Effector CD8-positive, alpha-beta T cell (primary cell): ENCODE measurements at regions not wholly inside any gene's neighbourhood (a gene's known extent, or its start where the extent isn't known, plus 50 kb on each side); places are given as distances from the start of the nearest gene placed in this dataset.
"Not testable (repeated sequence)": the region's sequence is repeated elsewhere in the genome, so short reads cannot be mapped to it uniquely, and the experiment has no call there.

Source experiments
- DNase-seq: peaks from one replicate; lab custom pipeline; 2025; lab: John Stamatoyannopoulos, UW

- DNase-seq: no peak
These were observed 52.0 kb upstream of the LRIG1 start for GRCh38 chr3:66552846-66553245.

DNA sequence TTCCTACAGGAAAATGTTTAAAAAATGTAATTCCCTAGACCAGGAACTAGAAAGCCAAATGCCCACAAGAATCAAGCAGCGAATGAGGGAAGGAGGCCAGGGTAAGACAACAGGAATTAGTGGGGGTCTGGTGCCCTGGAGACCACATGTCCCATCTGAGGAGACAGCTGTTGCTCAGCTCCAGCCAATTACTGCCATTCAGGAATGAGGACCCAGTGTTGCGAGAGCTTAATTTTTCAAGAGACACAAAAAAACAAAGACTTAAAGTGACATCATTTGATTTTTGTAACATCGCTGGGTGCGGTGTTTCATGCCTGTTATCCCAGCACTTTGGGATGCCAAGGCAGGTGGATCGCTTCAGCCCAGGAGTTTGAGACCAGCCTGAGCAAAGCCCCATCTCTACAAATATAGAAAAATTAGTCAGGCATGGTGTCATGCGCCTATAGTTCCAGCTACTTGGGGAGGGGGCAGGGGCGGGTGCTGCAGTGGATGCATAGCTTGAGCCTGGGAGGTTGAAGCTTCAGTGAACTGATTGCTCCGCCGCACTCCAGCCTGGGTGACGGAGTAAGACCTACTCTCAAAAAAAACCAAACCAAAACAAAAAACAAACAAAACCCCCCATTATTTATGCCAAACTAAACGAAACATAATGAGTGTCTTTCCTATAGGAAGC, 52.8 kb upstream of the LRIG1 start:
- no peak for DNase-seq

GRCh38 chr3:66554178-66554577, 53.4 kb upstream of the LRIG1 start:
- DNase-seq: no peak

DNA sequence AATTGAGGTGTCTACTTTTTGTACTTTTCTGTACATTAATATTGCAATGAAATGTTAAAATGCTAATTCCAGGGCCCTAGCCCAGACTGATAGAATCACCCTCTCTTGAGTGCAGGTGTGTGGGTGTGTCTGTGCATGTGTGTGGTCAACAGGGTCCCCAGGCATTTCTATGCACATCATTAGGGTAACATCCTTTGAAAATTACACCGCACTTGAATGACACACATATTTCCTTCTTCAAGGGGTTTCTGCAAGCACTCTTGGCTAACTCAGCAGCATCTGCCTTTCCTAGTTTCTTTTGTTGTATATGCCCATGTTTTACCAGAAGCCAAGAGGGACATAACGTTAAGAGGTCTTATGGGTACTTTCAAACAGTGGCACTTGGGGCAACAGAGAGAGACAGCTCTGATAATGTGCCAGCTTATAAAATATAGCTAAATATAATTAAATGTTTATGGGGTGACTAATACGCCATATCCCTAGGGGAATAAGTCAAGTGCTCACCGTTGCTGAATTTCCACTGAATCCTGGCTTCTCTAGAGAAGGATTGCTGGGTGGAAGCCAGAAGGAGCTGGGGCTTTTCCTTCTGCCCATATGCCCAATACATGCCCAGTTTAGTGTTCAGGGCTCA, 54.5 kb upstream of the LRIG1 start:
- no peak for DNase-seq

DNA sequence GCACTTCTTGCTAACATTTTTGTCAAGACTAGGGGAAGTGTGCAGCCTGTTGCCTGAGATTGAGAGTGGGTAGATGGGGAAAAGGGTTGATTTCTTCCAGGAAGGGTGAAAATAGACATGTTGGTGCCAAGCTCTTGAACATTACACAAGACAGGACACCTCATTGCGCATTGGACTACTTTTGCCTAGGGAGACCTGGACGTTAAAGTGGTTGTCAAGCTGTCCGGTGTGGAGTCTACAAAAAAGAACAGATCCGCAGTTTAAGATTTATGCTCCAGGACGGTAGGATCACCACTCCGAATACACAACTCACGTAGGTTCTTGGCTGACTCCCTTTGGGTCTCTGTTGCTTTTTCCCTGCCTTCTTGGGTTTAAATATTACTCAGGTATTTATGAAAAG, 56.3 kb upstream of the LRIG1 start:
- DNase-seq: no peak

GRCh38 chr3:66559924-66560323, 59.1 kb upstream of the LRIG1 start:
- DNase-seq: not testable (repeated sequence)

DNA sequence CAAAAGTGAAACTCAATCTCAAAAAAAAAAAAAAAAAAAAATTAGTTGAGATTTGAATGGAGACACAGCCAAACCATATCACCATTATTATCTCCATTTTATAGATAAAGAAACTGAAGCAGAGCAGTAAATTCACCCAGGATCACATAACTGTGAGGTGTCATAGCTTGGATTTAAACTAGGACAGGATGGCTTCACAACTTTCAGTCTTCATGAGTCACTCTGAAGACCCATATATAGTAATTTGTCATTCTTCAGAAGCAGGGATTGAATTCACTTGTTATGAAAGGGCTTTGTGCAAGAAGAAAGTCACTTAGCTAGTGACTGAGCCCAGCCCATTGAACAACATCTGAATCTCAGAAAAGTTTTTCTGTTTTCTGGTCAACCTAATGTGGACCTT, 60.5 kb upstream of the LRIG1 start:
- no peak for DNase-seq

GRCh38 chr3:66565301-66565700, 64.5 kb upstream of the LRIG1 start:
- DNase-seq: no peak

DNA sequence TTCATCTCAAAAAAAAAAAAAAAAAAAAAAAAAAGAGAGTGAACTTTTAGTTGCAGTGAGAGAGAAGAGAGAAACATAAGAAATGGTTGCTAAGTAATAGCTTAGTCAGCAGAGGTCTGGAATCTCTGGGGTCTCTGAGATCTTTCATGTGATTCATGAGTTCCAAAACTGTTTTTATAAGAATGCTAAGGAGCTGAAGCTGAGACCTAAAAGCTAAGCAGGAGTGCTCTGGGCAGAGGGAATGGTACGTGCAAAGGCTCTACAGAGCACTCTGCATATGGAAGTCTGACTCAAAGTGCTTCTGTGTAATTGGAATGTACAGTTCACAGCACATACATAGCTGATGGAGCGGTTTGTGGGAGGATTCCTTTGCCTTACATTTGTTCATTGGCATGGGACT, 66.3 kb upstream of the LRIG1 start:
- DNase-seq: no peak

- no peak for DNase-seq
These were observed 71.4 kb upstream of the LRIG1 start for GRCh38 chr3:66572090-66572675.

DNA sequence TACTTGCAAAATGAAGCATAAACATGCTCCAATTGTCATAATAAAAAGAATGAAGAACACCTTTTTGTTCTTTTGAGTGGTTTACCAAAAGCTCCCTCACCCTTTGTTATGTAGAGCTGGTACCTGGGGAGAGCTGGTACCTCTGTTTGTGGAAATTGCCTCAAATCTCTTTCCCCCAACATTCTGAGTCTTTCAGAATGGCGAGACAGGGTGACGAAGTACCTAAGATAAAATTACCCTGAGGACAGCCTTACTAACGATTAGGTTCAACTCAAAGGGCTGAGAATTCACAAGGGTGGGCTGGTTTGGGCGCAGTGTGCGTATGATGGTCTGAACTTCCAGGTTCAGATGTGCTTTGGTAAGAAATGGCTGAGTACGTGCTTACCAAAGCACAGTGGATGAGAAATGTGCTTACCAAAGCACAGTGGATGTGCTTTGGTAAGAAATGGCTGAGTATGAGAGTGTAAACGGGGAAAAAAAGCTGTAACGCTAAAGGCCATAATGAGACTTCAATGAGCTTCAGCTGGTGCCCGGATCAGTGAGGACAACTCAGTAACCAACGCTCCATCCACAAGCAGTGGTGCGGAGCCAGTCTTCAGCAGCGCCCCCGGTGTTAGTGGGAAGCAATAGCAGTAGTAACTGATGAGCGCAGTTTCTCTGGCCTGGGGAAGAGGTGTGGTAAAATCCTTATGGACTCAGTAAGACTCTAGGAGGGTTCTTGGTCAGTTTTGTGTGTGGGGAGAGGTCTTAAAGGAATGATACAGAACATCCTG, 72.3 kb upstream of the LRIG1 start:
- DNase-seq: no peak

DNA sequence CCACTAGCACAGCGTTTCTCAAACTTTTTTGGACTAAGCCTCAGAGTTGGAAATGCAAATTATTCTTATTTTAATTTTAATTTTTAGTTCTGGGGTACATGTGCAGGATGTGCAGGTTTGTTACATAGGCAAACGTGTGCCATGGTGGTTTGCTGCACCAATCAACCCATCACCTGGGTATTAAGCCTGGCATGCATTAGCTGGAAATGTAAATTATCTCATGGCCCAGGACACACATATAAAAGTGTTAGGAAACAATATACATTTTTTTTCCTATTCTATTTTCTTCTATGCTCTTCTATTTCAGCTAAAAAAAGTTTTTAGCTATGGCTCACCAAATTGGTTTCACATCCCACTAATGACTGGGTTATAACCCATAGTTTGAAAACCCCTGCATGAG, 73.3 kb upstream of the LRIG1 start:
- no peak for DNase-seq

DNA sequence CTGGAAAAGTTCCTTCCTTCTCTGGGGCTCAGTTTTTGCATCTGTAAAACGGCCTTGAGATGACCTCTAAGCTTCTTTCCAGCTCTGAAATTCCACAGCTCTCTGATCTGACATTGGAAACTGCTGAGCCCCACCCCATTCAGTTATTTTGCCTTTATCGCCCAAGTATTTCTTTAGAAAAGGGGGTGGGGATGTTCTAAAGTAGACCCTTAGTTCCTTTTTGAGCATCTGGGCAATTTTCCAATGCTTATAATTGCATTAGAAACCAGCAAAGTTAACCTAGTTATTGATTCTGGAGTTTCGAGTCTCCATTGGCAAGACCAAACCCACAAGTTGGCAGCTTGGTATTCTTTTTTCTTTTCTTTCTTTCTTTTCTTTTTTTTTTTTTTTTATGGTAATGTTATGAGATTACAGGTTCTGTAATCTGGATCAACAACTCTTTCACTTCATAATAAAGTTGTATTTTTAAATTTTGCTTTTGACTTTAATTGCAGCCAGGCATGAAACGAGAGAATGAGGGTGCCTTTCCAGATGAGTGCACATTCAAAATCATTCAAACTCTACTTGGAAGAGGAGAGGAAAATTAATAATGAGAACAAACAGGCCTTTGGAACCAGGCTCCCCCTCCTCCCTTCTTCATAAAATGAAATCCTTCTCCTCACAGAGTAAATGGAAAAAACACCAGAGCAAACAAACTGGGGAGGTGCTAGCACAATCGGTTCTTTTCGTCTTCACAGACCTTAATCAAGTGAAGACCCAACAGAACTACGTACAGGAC, 76.8 kb upstream of the LRIG1 start:
- no peak for DNase-seq

GRCh38 chr3:66581256-66581655, 80.4 kb upstream of the LRIG1 start:
- DNase-seq: no peak

DNA sequence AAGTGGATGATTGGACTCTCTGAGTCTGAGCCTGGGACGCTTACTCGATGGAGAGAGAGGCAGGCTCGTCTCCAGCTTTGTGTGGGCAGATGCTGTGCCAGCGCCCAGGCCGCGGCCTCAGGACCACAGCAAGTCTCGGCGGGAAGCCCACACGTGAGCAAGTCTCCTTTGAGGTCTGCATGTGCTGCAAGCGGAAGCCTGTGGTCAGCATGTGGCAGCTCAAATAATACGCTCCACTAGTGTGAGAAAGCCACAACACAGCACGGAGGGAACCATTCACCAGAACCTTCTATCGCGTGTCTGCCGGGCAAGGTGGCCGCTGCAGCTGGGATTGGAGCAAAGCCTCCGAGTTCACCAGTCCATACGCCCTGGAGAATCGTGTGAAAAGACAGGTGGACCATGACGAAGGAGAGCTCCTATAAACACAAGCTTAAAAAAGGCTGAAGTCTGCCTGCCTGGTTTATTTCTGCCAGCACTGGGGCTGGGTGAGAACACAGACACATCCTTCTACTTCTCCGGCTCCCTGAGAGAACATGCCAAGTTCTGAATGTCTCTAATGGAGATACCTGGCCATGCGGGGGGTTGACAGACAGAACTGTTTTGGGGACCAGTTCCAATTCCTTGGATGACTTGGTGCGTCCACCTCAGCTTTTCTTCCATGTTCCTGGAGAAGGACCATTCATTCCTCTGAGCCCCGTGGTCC, 82.0 kb upstream of the LRIG1 start:
- DNase-seq: no peak

- no peak for DNase-seq
These were observed 82.7 kb upstream of the LRIG1 start for GRCh38 chr3:66583424-66584040.

GRCh38 chr3:66585520-66586095, 84.8 kb upstream of the LRIG1 start:
- no peak for DNase-seq

- DNase-seq: no peak
These were observed 86.0 kb upstream of the LRIG1 start for GRCh38 chr3:66586853-66587252.

DNA sequence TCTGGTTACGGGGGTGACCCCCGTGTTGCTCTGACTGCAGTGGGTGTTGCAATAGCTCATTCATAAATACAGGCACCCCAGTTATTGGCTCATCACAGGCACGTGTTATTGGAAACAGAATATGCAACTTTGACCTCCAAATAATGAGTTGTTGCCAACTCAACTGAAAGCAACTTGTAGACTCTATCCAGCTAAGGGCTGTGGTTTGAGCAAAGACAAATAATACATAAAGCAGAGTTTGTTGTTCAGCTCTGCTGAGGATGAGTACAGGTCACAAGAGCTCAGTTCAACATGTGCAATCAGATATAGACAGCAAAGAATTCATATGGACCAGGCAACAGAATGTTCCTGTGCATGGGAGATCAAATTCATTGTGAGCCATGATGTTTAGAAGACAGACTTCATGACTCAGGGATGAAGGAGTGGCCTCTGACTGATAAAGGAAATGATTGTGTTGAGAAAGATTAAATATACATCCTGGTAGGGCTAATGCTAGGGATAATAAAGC, 87.6 kb upstream of the LRIG1 start:
- DNase-seq: no peak

DNA sequence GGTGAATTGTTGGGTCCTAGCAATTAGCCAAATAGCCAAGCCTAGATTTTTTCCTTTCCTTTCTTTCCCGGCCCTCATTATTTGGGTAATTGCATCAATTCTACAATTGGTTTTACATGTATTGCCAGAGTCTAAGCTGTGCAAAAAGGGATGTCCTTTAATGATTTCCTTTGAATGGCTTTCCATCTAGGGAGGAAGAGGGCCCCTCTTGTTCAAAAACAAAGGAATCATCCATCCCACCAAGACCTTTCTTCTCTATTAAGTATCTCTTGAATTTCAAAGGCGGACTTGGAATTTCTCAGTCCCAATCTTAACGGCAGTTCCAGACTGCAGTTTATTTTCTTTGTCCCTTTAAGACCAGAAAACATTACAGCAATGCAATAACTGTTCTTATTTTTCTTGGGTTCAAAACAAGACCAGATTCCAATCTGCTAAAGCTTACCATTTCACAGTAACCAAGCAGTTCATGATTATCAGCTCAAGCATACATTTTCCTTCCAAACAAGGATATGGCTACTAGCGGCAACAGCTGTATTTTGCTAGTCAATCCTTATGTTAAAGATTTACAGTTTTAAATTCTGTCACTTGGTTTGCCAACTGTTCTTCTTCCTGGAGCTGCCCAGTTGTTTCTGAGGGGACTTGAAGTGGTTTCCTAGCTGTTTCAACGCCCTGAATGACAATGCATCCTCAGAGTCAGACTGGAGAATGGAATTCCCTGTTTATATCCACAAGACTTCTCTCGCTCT, 91.4 kb upstream of the LRIG1 start:
- DNase-seq: no peak
